ENCODE measurements at regions not wholly inside any gene's neighbourhood (a gene's known extent, or its start where the extent isn't known, plus 50 kb on each side); places are given as distances from the start of the nearest gene placed in this dataset.

DNA sequence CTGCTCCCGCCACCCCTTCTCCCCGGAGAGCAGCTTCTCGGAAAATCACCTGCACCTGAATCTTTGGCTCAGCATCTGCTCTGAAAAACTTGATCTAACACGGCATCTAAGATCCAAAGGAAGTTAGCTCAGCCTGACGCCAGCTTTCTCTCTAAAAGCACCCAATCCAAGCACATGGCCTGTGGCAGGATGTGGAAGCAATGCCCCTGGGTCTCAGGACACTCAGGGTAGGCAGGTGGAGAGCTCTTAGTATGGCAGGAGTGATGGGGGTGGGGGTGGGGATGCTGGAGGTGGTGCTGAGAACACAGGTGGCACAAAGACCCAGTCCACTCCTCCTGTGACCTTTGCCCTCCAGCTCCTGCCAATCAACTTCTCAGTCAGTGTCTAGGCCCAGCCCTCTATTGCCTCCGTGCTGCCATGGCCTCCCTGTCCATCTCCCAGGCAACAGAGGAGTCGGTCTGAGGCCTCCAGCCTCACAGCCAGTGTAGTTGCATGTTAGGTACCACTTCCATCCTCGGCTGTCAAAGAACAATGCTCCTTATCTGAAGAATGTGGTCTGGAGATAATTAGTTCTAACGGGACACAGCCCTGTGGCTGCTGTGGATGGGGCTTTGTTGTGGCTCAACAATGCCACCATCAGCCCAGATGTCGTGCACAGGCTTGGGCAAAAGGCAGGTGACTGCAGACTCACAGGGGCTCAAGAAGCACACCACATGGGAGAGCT, 180.0 kb upstream of the C14orf180 start:
- TF ChIP-seq, protein P1, sequence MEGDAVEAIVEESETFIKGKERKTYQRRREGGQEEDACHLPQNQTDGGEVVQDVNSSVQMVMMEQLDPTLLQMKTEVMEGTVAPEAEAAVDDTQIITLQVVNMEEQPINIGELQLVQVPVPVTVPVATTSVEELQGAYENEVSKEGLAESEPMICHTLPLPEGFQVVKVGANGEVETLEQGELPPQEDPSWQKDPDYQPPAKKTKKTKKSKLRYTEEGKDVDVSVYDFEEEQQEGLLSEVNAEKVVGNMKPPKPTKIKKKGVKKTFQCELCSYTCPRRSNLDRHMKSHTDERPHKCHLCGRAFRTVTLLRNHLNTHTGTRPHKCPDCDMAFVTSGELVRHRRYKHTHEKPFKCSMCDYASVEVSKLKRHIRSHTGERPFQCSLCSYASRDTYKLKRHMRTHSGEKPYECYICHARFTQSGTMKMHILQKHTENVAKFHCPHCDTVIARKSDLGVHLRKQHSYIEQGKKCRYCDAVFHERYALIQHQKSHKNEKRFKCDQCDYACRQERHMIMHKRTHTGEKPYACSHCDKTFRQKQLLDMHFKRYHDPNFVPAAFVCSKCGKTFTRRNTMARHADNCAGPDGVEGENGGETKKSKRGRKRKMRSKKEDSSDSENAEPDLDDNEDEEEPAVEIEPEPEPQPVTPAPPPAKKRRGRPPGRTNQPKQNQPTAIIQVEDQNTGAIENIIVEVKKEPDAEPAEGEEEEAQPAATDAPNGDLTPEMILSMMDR (tag by site-specific recombination; IDR thresholded peaks at IDR 0.05) = no peak
- TF ChIP-seq ZFP37 (tag by site-specific recombination; IDR thresholded peaks at IDR 0.05) = no peak
- TF ChIP-seq, protein P2, sequence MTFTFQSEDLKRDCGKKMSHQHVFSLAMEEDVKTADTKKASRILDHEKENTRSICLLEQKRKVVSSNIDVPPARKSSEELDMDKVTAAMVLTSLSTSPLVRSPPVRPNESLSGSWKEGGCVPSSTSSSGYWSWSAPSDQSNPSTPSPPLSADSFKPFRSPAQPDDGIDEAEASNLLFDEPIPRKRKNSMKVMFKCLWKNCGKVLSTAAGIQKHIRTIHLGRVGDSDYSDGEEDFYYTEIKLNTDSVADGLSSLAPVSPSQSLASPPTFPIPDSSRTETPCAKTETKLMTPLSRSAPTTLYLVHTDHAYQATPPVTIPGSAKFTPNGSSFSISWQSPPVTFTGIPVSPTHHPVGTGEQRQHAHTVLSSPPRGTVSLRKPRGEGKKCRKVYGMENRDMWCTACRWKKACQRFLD (tag by site-specific recombination; IDR thresholded peaks at IDR 0.05) = no peak
- TF ChIP-seq, protein P3, sequence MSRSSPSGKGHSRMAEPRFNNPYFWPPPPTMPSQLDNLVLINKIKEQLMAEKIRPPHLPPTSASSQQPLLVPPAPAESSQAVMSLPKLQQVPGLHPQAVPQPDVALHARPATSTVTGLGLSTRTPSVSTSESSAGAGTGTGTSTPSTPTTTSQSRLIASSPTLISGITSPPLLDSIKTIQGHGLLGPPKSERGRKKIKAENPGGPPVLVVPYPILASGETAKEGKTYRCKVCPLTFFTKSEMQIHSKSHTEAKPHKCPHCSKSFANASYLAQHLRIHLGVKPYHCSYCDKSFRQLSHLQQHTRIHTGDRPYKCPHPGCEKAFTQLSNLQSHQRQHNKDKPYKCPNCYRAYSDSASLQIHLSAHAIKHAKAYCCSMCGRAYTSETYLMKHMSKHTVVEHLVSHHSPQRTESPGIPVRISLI (tag by site-specific recombination; IDR thresholded peaks at IDR 0.05) = no peak

All from HEK293 (cell line).